HCT116 (cell line): ENCODE measurements at regions not wholly inside any gene's neighbourhood (a gene's known extent, or its start where the extent isn't known, plus 50 kb on each side); places are given as distances from the start of the nearest gene placed in this dataset.

Source experiments
- ATAC-seq: fragments of 200-7000 bp; cut with Tn5 transposase; 2 replicates; pipeline ENCODE4 v1.9.1; 2020; ENCODE audit warnings: mild to moderate bottlenecking, moderate library complexity
- BruUV-seq: library from RNA; stranded (reverse); fragments of 400-500 nt; replicated peaks from 2 replicates; lab custom pipeline; 2021; lab: Mats Ljungman, UMichigan
- CTCF ChIA-PET: fragments of 300-600 bp; sonication (Branson Sonifier 250); formaldehyde crosslinking; loops from one replicate; lab custom pipeline; 2021; ENCODE audit warnings: antibody characterized with exemption; lab: Charles Lee
- POLR2A ChIA-PET: fragments of 300-600, 350-600 bp; sonication (Branson Sonifier 250); formaldehyde crosslinking; loops from one replicate; lab custom pipeline; 2021; ENCODE audit warnings: antibody characterized with exemption; lab: Charles Lee
- RAD21 ChIA-PET, 2 experiments: fragments of 300-600 bp; sonication (Branson Sonifier 250); formaldehyde crosslinking; loops; one replicate each; lab custom pipeline; 2023; ENCODE audit warnings: low total read pairs in 2 of 2; ENCODE audit not compliant: uncharacterized antibody in 2 of 2, unreplicated experiment in 2 of 2, low non-redundant PET in 1 of 2; lab: Charles Lee
- DNase-seq: peaks from one replicate; pipeline ENCODE4 v3.0.0-alpha.2; 2010; ENCODE audit warnings: low read depth, low spot score
- H2AFZ ChIP-seq: fragments of 200-600 bp; shearing (Covaris generic), sonication (generic); 2 replicates; pipeline ENCODE4 v1.6.1; 2017; ENCODE audit warnings: low read depth, mixed run types, mixed read lengths, antibody characterized with exemption, low read length; ENCODE audit not compliant: poor library complexity, severe bottlenecking
- H3K27ac ChIP-seq: 2 replicates; pipeline ENCODE4 v1.5.1; 2012; ENCODE audit warnings: low read depth, low read length
- H3K27me3 ChIP-seq: fragments of 200-600 bp; sonication (generic); 2 replicates; pipeline ENCODE4 v1.6.1; 2016; ENCODE audit warnings: mixed run types, low read length, mixed read lengths; ENCODE audit not compliant: insufficient read depth
- H3K36me3 ChIP-seq, 2 experiments: fragments of 200-500 bp in 1 of 2; fragments of 200-600 bp in 1 of 2; sonication (Bioruptor generic) in 1 of 2; sonication (generic) in 1 of 2; 2 replicates each; pipeline versions ENCODE4 v1.5.1 to v1.6.1; 2014 to 2016; ENCODE audit warnings: low read length in 2 of 2, inconsistent platforms in 1 of 2, mixed read lengths in 1 of 2, mixed run types in 1 of 2; ENCODE audit not compliant: insufficient read depth in 2 of 2, control insufficient read depth in 1 of 2
- H3K4me1 ChIP-seq, 2 experiments: fragments of 200-600 bp in 1 of 2; sonication (generic) in 1 of 2; 2 replicates each; pipeline versions ENCODE4 v1.5.1 to v1.6.1; 2012 to 2017; ENCODE audit warnings: low read length in 2 of 2, inconsistent platforms in 1 of 2, mild to moderate bottlenecking in 1 of 2, mixed read lengths in 1 of 2, mixed run types in 1 of 2, moderate library complexity in 1 of 2; ENCODE audit not compliant: insufficient read depth in 2 of 2, control insufficient read depth in 1 of 2
- H3K4me2 ChIP-seq: fragments of 200-600 bp; sonication (generic); 2 replicates; pipeline ENCODE4 v1.6.1; 2017; ENCODE audit warnings: mixed run types, low read length, mixed read lengths
- H3K4me3 ChIP-seq, 2 experiments: fragments of 200-600 bp in 1 of 2; sonication (generic) in 1 of 2; replicated peaks in 1 of 2; 2 replicates each; pipeline ENCODE4 v1.5.1; 2011 to 2016; ENCODE audit warnings: low read length in 2 of 2, control low read depth in 1 of 2, low read depth in 1 of 2, mild to moderate bottlenecking in 1 of 2, mixed read lengths in 1 of 2, mixed run types in 1 of 2
- H3K79me2 ChIP-seq: fragments of 200-600 bp; sonication (generic); 2 replicates; pipeline ENCODE4 v1.6.1; 2017; ENCODE audit warnings: mild to moderate bottlenecking, mixed run types, low read length, moderate library complexity, mixed read lengths; ENCODE audit not compliant: insufficient read depth
- H3K9ac ChIP-seq: fragments of 200-600 bp; sonication (generic); 2 replicates; pipeline ENCODE4 v1.6.1; 2016; ENCODE audit warnings: low read length, mixed read lengths
- H3K9me2 ChIP-seq: fragments of 200-600 bp; sonication (generic), shearing (Covaris generic); 2 replicates; pipeline ENCODE4 v1.6.1; 2017; ENCODE audit warnings: mixed run types, mild to moderate bottlenecking, moderate library complexity; ENCODE audit not compliant: insufficient read depth
- H3K9me3 ChIP-seq, 2 experiments: fragments of 200-500 bp in 1 of 2; fragments of 200-600 bp in 1 of 2; sonication (Bioruptor generic) in 1 of 2; sonication (generic) in 1 of 2; 2 replicates each; pipeline ENCODE4 v1.6.1; 2014 to 2017; ENCODE audit warnings: low read length in 2 of 2, mixed read lengths in 2 of 2, inconsistent platforms in 1 of 2, low read depth in 1 of 2, mild to moderate bottlenecking in 1 of 2, mixed run types in 1 of 2, moderate library complexity in 1 of 2; ENCODE audit not compliant: control insufficient read depth in 1 of 2, insufficient read depth in 1 of 2
- H4K20me1 ChIP-seq: fragments of 200-600 bp; sonication (generic), shearing (Covaris generic); 2 replicates; pipeline ENCODE4 v1.6.1; 2017; ENCODE audit warnings: mixed run types, mild to moderate bottlenecking, moderate library complexity; ENCODE audit not compliant: insufficient read depth
- ATF3 ChIP-seq: IDR thresholded peaks from 2 replicates; pipeline ENCODE4 v1.6.1; 2012
- CTCF ChIP-seq, 3 experiments: fragments of 200-600 bp in 1 of 3; sonication (generic) in 1 of 3; IDR thresholded peaks in 2 of 3; conservative IDR thresholded peaks in 1 of 3; 2 replicates each; pipeline ENCODE4 v1.5.1; 2012 to 2017; ENCODE audit warnings: low read depth in 2 of 3, low read length in 2 of 3, antibody characterized with exemption in 1 of 3, borderline replicate concordance in 1 of 3, control low read depth in 1 of 3, mild to moderate bottlenecking in 1 of 3, mixed read lengths in 1 of 3, mixed run types in 1 of 3, moderate library complexity in 1 of 3; ENCODE audit not compliant: insufficient read depth in 1 of 3
- ELF1 ChIP-seq: IDR thresholded peaks from 2 replicates; pipeline ENCODE4 v1.6.1; 2012; ENCODE audit warnings: low read depth, borderline replicate concordance
- EZH2 ChIP-seq: fragments of 200-600 bp; sonication (generic); IDR thresholded peaks from 2 replicates; pipeline ENCODE4 v1.6.1; 2017; ENCODE audit warnings: antibody characterized with exemption, mixed run types
- EZH2phosphoT487 ChIP-seq: fragments of 200-600 bp; IDR thresholded peaks from 2 replicates; pipeline ENCODE4 v1.6.1; 2018; ENCODE audit warnings: antibody characterized with exemption, borderline replicate concordance
- FOSL1 ChIP-seq: IDR thresholded peaks from 2 replicates; pipeline ENCODE4 v1.6.1; 2012; ENCODE audit warnings: low read depth
- JUND ChIP-seq: IDR thresholded peaks from 2 replicates; pipeline ENCODE4 v1.6.1; 2012
- POLR2A ChIP-seq: IDR thresholded peaks from 2 replicates; pipeline ENCODE4 v1.7.0; 2011; ENCODE audit warnings: borderline replicate concordance; ENCODE audit not compliant: insufficient read depth, insufficient read length; ENCODE audit errors: extremely low read depth
- POLR2AphosphoS5 ChIP-seq: IDR thresholded peaks from 2 replicates; pipeline ENCODE4 v1.6.1; 2011; ENCODE audit warnings: mild to moderate bottlenecking, low read depth, low read length, moderate library complexity
- RAD21 ChIP-seq: IDR thresholded peaks from 2 replicates; pipeline ENCODE4 v1.6.1; 2012; ENCODE audit warnings: low read depth, mild to moderate bottlenecking
- REST ChIP-seq: IDR thresholded peaks from 2 replicates; pipeline ENCODE4 v1.6.1; 2012; ENCODE audit warnings: low read depth
- SIN3A ChIP-seq: IDR thresholded peaks from 2 replicates; pipeline ENCODE4 v1.6.1; 2012; ENCODE audit warnings: low read depth
- SP1 ChIP-seq: IDR thresholded peaks from 2 replicates; pipeline ENCODE4 v1.6.1; 2012; ENCODE audit warnings: low read depth
- SRF ChIP-seq: IDR thresholded peaks from 2 replicates; pipeline ENCODE4 v1.6.1; 2012; ENCODE audit warnings: low read depth
- TCF7L2 ChIP-seq: IDR thresholded peaks from 2 replicates; pipeline ENCODE4 v1.7.0; 2011; ENCODE audit warnings: borderline replicate concordance, inconsistent platforms; ENCODE audit not compliant: insufficient read depth, insufficient read length; ENCODE audit errors: extremely low read depth
- ZBTB33 ChIP-seq: IDR thresholded peaks from 2 replicates; pipeline ENCODE4 v1.6.1; 2011; ENCODE audit warnings: mild to moderate bottlenecking, low read length, moderate library complexity; ENCODE audit not compliant: insufficient replicate concordance; ENCODE audit errors: extremely low read depth
- intact Hi-C: fragments of 100-400 bp; cut with micrococcal nuclease; formaldehyde crosslinking; loops from 2 replicates; pipeline ENCODE4 v1.10.0; 2022

GRCh38 chr22:27436591-27436990, 365.0 kb downstream of the MN1 start (continued):
- no peak for TF ChIP-seq ZBTB33
- no peak for TF ChIP-seq FOSL1

GRCh38 chr22:27437570-27437969, 364.0 kb downstream of the MN1 start:
- Histone ChIP-seq H3K9me2 (no peaks in the 10 kb centered on the region), H3K9ac (no peak overlapping the region), H3K27me3 (0 out of 2 replicates have a peak, but pooled peaks cover 4% of the 10 kb centered on the region), H3K27ac (no peak overlapping the region), H4K20me1 (no peaks in the 10 kb centered on the region), H3K4me1 (no peaks in the 10 kb centered on the region), H2AFZ (no peak overlapping the region), H3K9me3 (no peaks in the 10 kb centered on the region), H3K79me2 (no peaks in the 10 kb centered on the region), H3K4me2 (no peak overlapping the region), H3K4me3 (no peak overlapping the region), H3K36me3 (no peaks in the 10 kb centered on the region)
- ChIA-PET RAD21 (no interaction called here), CTCF (no interaction called here), POLR2A (no interaction called here)
- DNase-seq (no peak), ATAC-seq (no peak)
- BruUV-seq: no TSS peak
- intact Hi-C loops: no loop called here
- no peak for TF ChIP-seq POLR2AphosphoS5
- TF ChIP-seq FOSL1: no peak
- TF ChIP-seq POLR2A: no peak
- TF ChIP-seq EZH2phosphoT487: no peak
- no peak for TF ChIP-seq SRF
- TF ChIP-seq JUND: no peak
- no peak for TF ChIP-seq ATF3
- no peak for TF ChIP-seq EZH2
- no peak for TF ChIP-seq RAD21
- no peak for TF ChIP-seq SP1
- no peak for TF ChIP-seq ZBTB33
- TF ChIP-seq CTCF (IDR thresholded peaks at IDR 0.05 in 2 of 3, conservative IDR thresholded peaks at IDR 0.05 in 1 of 3; ENCODE audit: borderline replicate concordance in 1 of 3, insufficient read depth in 1 of 3, low read depth in 2 of 3, low read length in 2 of 3): no peak
- no peak for TF ChIP-seq REST
- no peak for TF ChIP-seq ELF1
- no peak for TF ChIP-seq TCF7L2
- TF ChIP-seq SIN3A: no peak
